ENCODE measurements at regions not wholly inside any gene's neighbourhood (a gene's known extent, or its start where the extent isn't known, plus 50 kb on each side); places are given as distances from the start of the nearest gene placed in this dataset.
A peak's percentile ranks its signal among the peaks of the same experiment; 100 is the strongest.
"Not testable (repeated sequence)": the region's sequence is repeated elsewhere in the genome, so short reads cannot be mapped to it uniquely, and the experiment has no call there.

GRCh38 chr2:144631636-144632035 is 111.7 kb upstream of the ZEB2 start:
- DNase-seq = no peak

GRCh38 chr2:144630459-144631215 is 110.7 kb upstream of the ZEB2 start:
- no peak for DNase-seq

- no peak for DNase-seq
Observed at GRCh38 chr2:144629935-144630334, 110.0 kb upstream of the ZEB2 start.

- DNase-seq = no peak
Observed at GRCh38 chr2:144628566-144628965, 108.6 kb upstream of the ZEB2 start.

- no peak for DNase-seq
Observed at GRCh38 chr2:144625626-144626025, 105.7 kb upstream of the ZEB2 start.

- DNase-seq = no peak
Observed at GRCh38 chr2:144625226-144625625, 105.3 kb upstream of the ZEB2 start.

GRCh38 chr2:144624451-144624850 is 104.5 kb upstream of the ZEB2 start:
- no peak for DNase-seq

GRCh38 chr2:144622373-144622772 is 102.5 kb upstream of the ZEB2 start:
- DNase-seq = not testable (repeated sequence)

- no peak for DNase-seq
Observed at GRCh38 chr2:144621266-144621665, 101.3 kb upstream of the ZEB2 start.

- no peak for DNase-seq
Observed at GRCh38 chr2:144619760-144620159, 99.8 kb upstream of the ZEB2 start.

- not testable (repeated sequence) for DNase-seq
Observed at GRCh38 chr2:144617171-144617570, 97.3 kb upstream of the ZEB2 start.

- DNase-seq = no peak
Observed at GRCh38 chr2:144615866-144616565, 96.1 kb upstream of the ZEB2 start.

GRCh38 chr2:144607891-144608521 is 88.1 kb upstream of the ZEB2 start:
- peak; percentile 54 for DNase-seq

GRCh38 chr2:144607099-144607498 is 87.2 kb upstream of the ZEB2 start:
- DNase-seq = no peak

GRCh38 chr2:144606466-144607095 is 86.7 kb upstream of the ZEB2 start:
- DNase-seq = no peak

GRCh38 chr2:144605231-144605840 is 85.4 kb upstream of the ZEB2 start:
- DNase-seq = no peak

GRCh38 chr2:144603334-144603733 is 83.4 kb upstream of the ZEB2 start:
- DNase-seq = no peak

- DNase-seq = no peak
Observed at GRCh38 chr2:144598906-144599305, 79.0 kb upstream of the ZEB2 start.

- no peak for DNase-seq
Observed at GRCh38 chr2:144597894-144598593, 78.1 kb upstream of the ZEB2 start.

- no peak for DNase-seq
Observed at GRCh38 chr2:144597388-144597787, 77.5 kb upstream of the ZEB2 start.

GRCh38 chr2:144596073-144596871 is 76.4 kb upstream of the ZEB2 start:
- no peak for DNase-seq

GRCh38 chr2:144595686-144596072 is 75.8 kb upstream of the ZEB2 start:
- DNase-seq = no peak
